Activated naive CD8-positive, alpha-beta T cell treated with anti-CD3 and anti-CD28 coated beads for 36 hours (primary cell): ENCODE measurements at regions not wholly inside any gene's neighbourhood (a gene's known extent, or its start where the extent isn't known, plus 50 kb on each side); places are given as distances from the start of the nearest gene placed in this dataset.
"Not testable (repeated sequence)": the region's sequence is repeated elsewhere in the genome, so short reads cannot be mapped to it uniquely, and the experiment has no call there.

Source experiments
- DNase-seq: peaks from one replicate; pipeline ENCODE4 v3.0.0; 2021
- H3K27ac Mint-ChIP-seq: one replicate; pipeline ENCODE4 v1.8.0; 2022; ENCODE audit warnings: mild to moderate bottlenecking, moderate library complexity, mixed read lengths
- H3K27me3 Mint-ChIP-seq: one replicate; pipeline ENCODE4 v1.8.0; 2022; ENCODE audit warnings: mild to moderate bottlenecking, mixed read lengths
- H3K36me3 Mint-ChIP-seq: one replicate; pipeline ENCODE4 v1.8.0; 2021; ENCODE audit warnings: mild to moderate bottlenecking, mixed read lengths
- H3K4me1 Mint-ChIP-seq: one replicate; pipeline ENCODE4 v1.8.0; 2021; ENCODE audit warnings: mixed read lengths
- H3K4me3 Mint-ChIP-seq: one replicate; pipeline ENCODE4 v1.8.0; 2022; ENCODE audit warnings: mild to moderate bottlenecking, moderate library complexity, mixed read lengths
- H3K9me3 Mint-ChIP-seq: one replicate; pipeline ENCODE4 v1.8.0; 2022; ENCODE audit warnings: mixed read lengths

DNA sequence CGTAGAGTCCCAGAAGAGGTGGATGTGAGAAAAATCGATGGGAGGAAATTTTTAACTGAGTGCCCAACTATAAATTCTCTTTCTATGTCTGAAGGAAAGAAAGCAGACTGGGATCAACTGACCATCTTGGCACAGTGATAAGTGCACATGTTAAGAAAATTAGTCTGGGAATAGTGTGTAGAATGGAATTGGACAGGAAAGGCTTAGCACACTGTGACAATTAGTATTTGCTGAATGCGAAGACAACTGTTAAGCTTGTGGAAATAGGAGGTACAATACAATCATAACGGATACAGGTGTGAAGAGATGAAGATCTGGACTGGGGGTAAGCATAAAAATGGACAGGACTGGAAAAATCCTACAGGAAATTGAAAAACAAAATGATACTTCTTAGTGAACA, 114.3 kb downstream of the FAM50B start:
- no peak overlapping the region for H3K27ac Mint-ChIP-seq
- H3K9me3 Mint-ChIP-seq, result no peaks in the 10 kb centered on the region
- no peaks in the 10 kb centered on the region for H3K27me3 Mint-ChIP-seq
- H3K4me3 Mint-ChIP-seq, result no peak overlapping the region
- no peaks in the 10 kb centered on the region for H3K36me3 Mint-ChIP-seq
- DNase-seq, result no peak
- H3K4me1 Mint-ChIP-seq, result no peaks in the 10 kb centered on the region

GRCh38 chr6:3965071-3965718, 113.7 kb downstream of the FAM217A start:
- no peak for DNase-seq
- Mint-ChIP-seq H3K4me1 (no peaks in the 10 kb centered on the region), H3K36me3 (no peaks in the 10 kb centered on the region), H3K27ac (no peak overlapping the region), H3K4me3 (no peak overlapping the region), H3K27me3 (no peaks in the 10 kb centered on the region), H3K9me3 (no peaks in the 10 kb centered on the region)

GRCh38 chr6:3966426-3966825, 112.5 kb downstream of the FAM217A start:
- no peak for DNase-seq
- no peaks in the 10 kb centered on the region for H3K36me3 Mint-ChIP-seq
- no peak overlapping the region for H3K27ac Mint-ChIP-seq
- H3K9me3 Mint-ChIP-seq, result no peaks in the 10 kb centered on the region
- no peak overlapping the region for H3K4me3 Mint-ChIP-seq
- no peaks in the 10 kb centered on the region for H3K27me3 Mint-ChIP-seq
- no peaks in the 10 kb centered on the region for H3K4me1 Mint-ChIP-seq

GRCh38 chr6:3970097-3970496, 108.8 kb downstream of the FAM217A start:
- H3K4me1 Mint-ChIP-seq, result no peaks in the 10 kb centered on the region
- no peak for DNase-seq
- H3K27me3 Mint-ChIP-seq, result peaks cover 3% of the 10 kb centered on the region
- H3K4me3 Mint-ChIP-seq, result no peak overlapping the region
- H3K9me3 Mint-ChIP-seq, result no peaks in the 10 kb centered on the region
- H3K36me3 Mint-ChIP-seq, result no peaks in the 10 kb centered on the region
- no peak overlapping the region for H3K27ac Mint-ChIP-seq

GRCh38 chr6:3973152-3973551, 105.8 kb downstream of the FAM217A start:
- H3K4me1 Mint-ChIP-seq, DNase-seq, H3K27me3 Mint-ChIP-seq, H3K4me3 Mint-ChIP-seq, H3K36me3 Mint-ChIP-seq, H3K9me3 Mint-ChIP-seq, H3K27ac Mint-ChIP-seq: not testable (repeated sequence)

DNA sequence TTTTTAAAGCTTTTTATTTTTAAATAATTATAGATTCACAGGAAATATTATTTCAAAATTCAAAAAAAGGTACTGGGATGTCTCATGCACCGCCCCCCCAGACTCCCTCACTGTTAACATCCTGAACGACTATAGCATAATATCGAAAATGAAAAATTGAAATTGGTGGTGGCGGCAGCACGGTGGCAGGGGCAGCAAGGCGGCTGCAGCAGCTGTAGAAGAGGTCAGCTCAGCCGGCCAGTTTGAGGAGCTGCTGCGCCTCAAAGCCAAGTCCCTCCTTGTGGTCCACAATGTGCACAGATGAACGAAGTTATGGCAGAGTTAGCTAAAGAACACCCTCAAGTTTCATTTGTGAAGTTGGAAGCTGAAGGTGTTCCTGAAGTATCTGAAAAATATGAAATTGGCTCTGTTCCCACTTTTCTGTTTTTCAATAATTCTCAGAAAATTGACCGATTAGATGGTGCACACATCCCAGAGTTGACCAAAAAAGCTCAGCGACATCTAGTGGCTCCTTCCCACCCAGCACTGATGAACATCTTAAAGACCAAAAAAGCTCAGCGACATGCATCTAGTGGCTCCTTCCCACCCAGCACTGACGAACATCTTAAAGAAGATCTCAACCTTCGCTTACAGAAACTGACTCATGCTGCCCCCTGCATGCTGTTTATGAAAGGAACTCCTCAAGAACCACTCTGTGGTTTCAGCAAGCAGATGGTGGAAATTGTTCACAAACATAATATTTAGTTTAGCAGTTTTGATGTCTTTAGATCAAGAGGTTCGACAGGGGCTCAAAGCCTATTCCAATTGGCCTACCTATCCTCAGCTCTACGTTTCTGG, 100.8 kb downstream of the FAM217A start:
- Mint-ChIP-seq H3K27me3 (no peaks in the 10 kb centered on the region), H3K36me3 (peaks cover 5% of the 10 kb centered on the region), H3K4me3 (no peak overlapping the region), H3K4me1 (peaks cover 4% of the 10 kb centered on the region), H3K9me3 (peaks cover 1% of the 10 kb centered on the region), H3K27ac (no peak overlapping the region)
- peak; percentile 43 for DNase-seq

GRCh38 chr6:3978966-3979365, 100.0 kb downstream of the FAM217A start:
- not testable (repeated sequence) for H3K27me3 Mint-ChIP-seq, H3K9me3 Mint-ChIP-seq, H3K4me3 Mint-ChIP-seq, H3K36me3 Mint-ChIP-seq, H3K27ac Mint-ChIP-seq, H3K4me1 Mint-ChIP-seq, DNase-seq

GRCh38 chr6:3981917-3982316, 97.0 kb downstream of the FAM217A start:
- H3K4me1 Mint-ChIP-seq, result peaks cover 4% of the 10 kb centered on the region
- H3K36me3 Mint-ChIP-seq, result peaks cover 9% of the 10 kb centered on the region
- peaks cover 1% of the 10 kb centered on the region for H3K9me3 Mint-ChIP-seq
- no peak overlapping the region for H3K4me3 Mint-ChIP-seq
- H3K27me3 Mint-ChIP-seq, result no peaks in the 10 kb centered on the region
- no peak overlapping the region for H3K27ac Mint-ChIP-seq
- no peak for DNase-seq

DNA sequence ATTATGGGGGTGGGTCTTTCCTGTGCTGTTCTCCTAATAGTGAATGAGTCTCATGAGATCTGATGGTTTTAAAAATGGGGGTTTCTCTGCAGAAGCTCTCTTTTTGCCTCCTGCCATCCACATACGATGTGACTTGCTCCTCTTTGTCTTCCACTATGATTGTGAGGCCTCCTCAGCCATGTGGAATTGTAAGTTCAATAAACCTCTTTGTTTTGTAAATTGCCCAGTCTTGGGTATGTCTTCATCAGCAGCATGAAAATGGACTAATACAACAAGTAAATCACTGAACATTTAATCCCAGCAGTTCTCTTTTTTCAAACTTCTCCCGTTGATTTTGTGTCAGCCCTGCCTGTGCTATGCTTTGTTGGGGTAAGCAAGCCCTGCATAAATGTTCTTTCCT, 95.2 kb downstream of the FAM217A start:
- H3K4me3 Mint-ChIP-seq, result no peak overlapping the region
- H3K27ac Mint-ChIP-seq, result no peak overlapping the region
- H3K36me3 Mint-ChIP-seq, result peaks cover 9% of the 10 kb centered on the region
- H3K27me3 Mint-ChIP-seq, result no peaks in the 10 kb centered on the region
- DNase-seq, result no peak
- H3K9me3 Mint-ChIP-seq, result peaks cover 1% of the 10 kb centered on the region
- peaks cover 7% of the 10 kb centered on the region for H3K4me1 Mint-ChIP-seq

- DNase-seq, result no peak
- Mint-ChIP-seq H3K4me3 (no peak overlapping the region), H3K27me3 (no peaks in the 10 kb centered on the region), H3K27ac (no peak overlapping the region), H3K9me3 (peaks cover 1% of the 10 kb centered on the region), H3K4me1 (peaks cover 9% of the 10 kb centered on the region), H3K36me3 (peaks cover 9% of the 10 kb centered on the region)
Measured at GRCh38 chr6:3984494-3984893, 94.4 kb downstream of the FAM217A start.

- Mint-ChIP-seq H3K4me1 (peaks cover 15% of the 10 kb centered on the region), H3K4me3 (no peak overlapping the region), H3K9me3 (peaks cover 1% of the 10 kb centered on the region), H3K27ac (no peak overlapping the region), H3K36me3 (peaks cover 9% of the 10 kb centered on the region), H3K27me3 (no peaks in the 10 kb centered on the region)
- no peak for DNase-seq
Measured at GRCh38 chr6:3986241-3986640, 92.7 kb downstream of the FAM217A start.

DNA sequence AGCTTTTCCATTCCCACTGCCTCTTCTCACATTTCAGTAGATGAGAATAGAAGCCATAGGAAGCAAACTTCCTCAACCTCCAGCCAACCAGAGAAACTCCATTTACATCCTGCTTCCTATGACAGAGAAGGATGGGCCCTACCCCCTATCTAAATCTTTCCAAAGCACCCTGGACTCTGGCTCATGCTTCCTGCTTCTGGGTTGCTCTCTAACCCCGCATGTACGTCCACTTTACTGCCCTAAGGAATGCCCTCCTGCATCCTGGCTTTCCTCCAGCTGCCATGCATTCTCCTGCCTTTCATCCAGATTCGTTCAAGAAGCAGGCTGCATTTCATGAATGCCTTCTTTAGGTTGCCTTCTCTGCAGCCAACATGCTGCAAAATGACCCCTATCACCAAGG, 91.9 kb downstream of the FAM217A start:
- H3K4me3 Mint-ChIP-seq, result no peak overlapping the region
- peaks cover under 1% of the 10 kb centered on the region for H3K9me3 Mint-ChIP-seq
- H3K4me1 Mint-ChIP-seq, result peaks cover 16% of the 10 kb centered on the region
- peaks cover 6% of the 10 kb centered on the region for H3K36me3 Mint-ChIP-seq
- no peak for DNase-seq
- no peak overlapping the region for H3K27ac Mint-ChIP-seq
- no peaks in the 10 kb centered on the region for H3K27me3 Mint-ChIP-seq

GRCh38 chr6:3987576-3987975, 91.4 kb downstream of the FAM217A start:
- H3K9me3 Mint-ChIP-seq, result no peaks in the 10 kb centered on the region
- H3K36me3 Mint-ChIP-seq, result peaks cover 4% of the 10 kb centered on the region
- no peak overlapping the region for H3K27ac Mint-ChIP-seq
- H3K4me1 Mint-ChIP-seq, result peaks cover 16% of the 10 kb centered on the region
- H3K4me3 Mint-ChIP-seq, result no peak overlapping the region
- DNase-seq, result no peak
- H3K27me3 Mint-ChIP-seq, result no peaks in the 10 kb centered on the region

GRCh38 chr6:3990692-3991491, 88.0 kb downstream of the FAM217A start:
- peaks cover 16% of the 10 kb centered on the region for H3K4me1 Mint-ChIP-seq
- H3K4me3 Mint-ChIP-seq, result no peak overlapping the region
- H3K36me3 Mint-ChIP-seq, result no peaks in the 10 kb centered on the region
- H3K27ac Mint-ChIP-seq, result no peak overlapping the region
- DNase-seq, result peak; percentile 71
- H3K27me3 Mint-ChIP-seq, result no peaks in the 10 kb centered on the region
- no peaks in the 10 kb centered on the region for H3K9me3 Mint-ChIP-seq

- no peak for DNase-seq
- H3K4me3 Mint-ChIP-seq, result no peak overlapping the region
Measured at GRCh38 chr6:3991941-3992340, 87.0 kb downstream of the FAM217A start.

More at GRCh38 chr6:3991941-3992340, 87.0 kb downstream of the FAM217A start:
- Mint-ChIP-seq H3K36me3 (no peaks in the 10 kb centered on the region), H3K4me1 (peaks cover 16% of the 10 kb centered on the region), H3K9me3 (no peaks in the 10 kb centered on the region), H3K27ac (no peak overlapping the region), H3K27me3 (no peaks in the 10 kb centered on the region)
